MM.1S (cell line): ENCODE measurements at regions not wholly inside any gene's neighbourhood (a gene's known extent, or its start where the extent isn't known, plus 50 kb on each side); places are given as distances from the start of the nearest gene placed in this dataset.

Source experiments
- DNase-seq: peaks from one replicate; pipeline ENCODE4 v3.0.0-alpha.2; 2015
- H2AFZ ChIP-seq: fragments of 300-600 bp; sonication (generic); 2 replicates; pipeline ENCODE4 v1.6.0; 2016; ENCODE audit warnings: antibody characterized with exemption, low read length
- H3F3A ChIP-seq: fragments of 300-600 bp; sonication (generic); 2 replicates; pipeline ENCODE4 v1.6.1; 2016; ENCODE audit warnings: mild to moderate bottlenecking, antibody characterized with exemption, low read length, moderate library complexity, mixed read lengths; ENCODE audit not compliant: insufficient read depth
- H3K27ac ChIP-seq: fragments of 300-600 bp; sonication (generic); 2 replicates; pipeline ENCODE4 v1.5.1; 2016; ENCODE audit warnings: mild to moderate bottlenecking, low read length
- H3K27me3 ChIP-seq: fragments of 300-600 bp; sonication (generic); replicated peaks from 2 replicates; pipeline ENCODE4 v1.6.0; 2016; ENCODE audit warnings: low read length; ENCODE audit not compliant: insufficient read depth
- H3K36me3 ChIP-seq: fragments of 300-600 bp; sonication (generic); replicated peaks from 2 replicates; pipeline ENCODE4 v1.6.1; 2016; ENCODE audit warnings: mild to moderate bottlenecking, low read length, mixed read lengths; ENCODE audit not compliant: insufficient read depth
- H3K4me1 ChIP-seq: fragments of 300-600 bp; sonication (generic); 2 replicates; pipeline ENCODE4 v1.6.1; 2016; ENCODE audit warnings: low read length, mixed read lengths
- H3K4me2 ChIP-seq: fragments of 300-600 bp; sonication (generic); 2 replicates; pipeline ENCODE4 v1.6.0; 2016; ENCODE audit warnings: low read depth, low read length
- H3K4me3 ChIP-seq: fragments of 300-600 bp; sonication (generic); 2 replicates; pipeline ENCODE4 v1.5.1; 2016; ENCODE audit warnings: low read length, mixed read lengths
- H3K79me2 ChIP-seq: fragments of 300-600 bp; sonication (generic); 2 replicates; pipeline ENCODE4 v1.6.1; 2016; ENCODE audit warnings: mixed run types, low read length, mixed read lengths
- H3K9ac ChIP-seq: fragments of 300-600 bp; sonication (generic); 2 replicates; pipeline ENCODE4 v1.6.1; 2016; ENCODE audit warnings: low read length, mixed read lengths
- H3K9me2 ChIP-seq: fragments of 300-600 bp; sonication (generic); replicated peaks from 2 replicates; pipeline ENCODE4 v1.6.1; 2016; ENCODE audit warnings: mild to moderate bottlenecking, low read length, mixed read lengths; ENCODE audit not compliant: insufficient read depth
- H3K9me3 ChIP-seq: fragments of 300-600 bp; sonication (generic); replicated peaks from 2 replicates; pipeline ENCODE4 v1.6.1; 2016; ENCODE audit warnings: mild to moderate bottlenecking, low read length, mixed read lengths; ENCODE audit not compliant: insufficient read depth
- H4K20me1 ChIP-seq: fragments of 300-600 bp; sonication (generic); 2 replicates; pipeline ENCODE4 v1.6.1; 2016; ENCODE audit warnings: mild to moderate bottlenecking, low read length, moderate library complexity, mixed read lengths; ENCODE audit not compliant: insufficient read depth
- CTCF ChIP-seq: fragments of 300-600 bp; sonication (generic); IDR thresholded peaks from 2 replicates; pipeline ENCODE4 v1.5.1; 2016; ENCODE audit warnings: antibody characterized with exemption, low read length, mixed read lengths
- EZH2 ChIP-seq: fragments of 300-600 bp; sonication (generic); optimal IDR thresholded peaks from 2 replicates; pipeline ENCODE3; 2017; ENCODE audit warnings: low read depth, mild to moderate bottlenecking, antibody characterized with exemption, low read length, mixed read lengths
- EZH2phosphoT487 ChIP-seq: fragments of 300-600 bp; sonication (generic); IDR thresholded peaks from 2 replicates; pipeline ENCODE4 v1.6.1; 2018; ENCODE audit warnings: antibody characterized with exemption, low read length

GRCh38 chr2:234850818-234851217 is 101.0 kb upstream of the SH3BP4 start:
- no peaks in the 10 kb centered on the region for H3K36me3 ChIP-seq
- H4K20me1 ChIP-seq: no peaks in the 10 kb centered on the region
- no peak overlapping the region for H3K4me2 ChIP-seq
- H2AFZ ChIP-seq: no peak overlapping the region
- H3K4me1 ChIP-seq: no peaks in the 10 kb centered on the region
- no peak for TF ChIP-seq CTCF
- no peak for TF ChIP-seq EZH2phosphoT487
- no peak for TF ChIP-seq EZH2
- H3K27ac ChIP-seq: no peak overlapping the region
- DNase-seq: no peak
- no peak overlapping the region for H3K4me3 ChIP-seq
- no peaks in the 10 kb centered on the region for H3K79me2 ChIP-seq
- H3K27me3 ChIP-seq: no peaks in the 10 kb centered on the region
- no peaks in the 10 kb centered on the region for H3K9me2 ChIP-seq
- H3K9ac ChIP-seq: no peak overlapping the region
- H3F3A ChIP-seq: no peaks in the 10 kb centered on the region
- no peaks in the 10 kb centered on the region for H3K9me3 ChIP-seq

DNA sequence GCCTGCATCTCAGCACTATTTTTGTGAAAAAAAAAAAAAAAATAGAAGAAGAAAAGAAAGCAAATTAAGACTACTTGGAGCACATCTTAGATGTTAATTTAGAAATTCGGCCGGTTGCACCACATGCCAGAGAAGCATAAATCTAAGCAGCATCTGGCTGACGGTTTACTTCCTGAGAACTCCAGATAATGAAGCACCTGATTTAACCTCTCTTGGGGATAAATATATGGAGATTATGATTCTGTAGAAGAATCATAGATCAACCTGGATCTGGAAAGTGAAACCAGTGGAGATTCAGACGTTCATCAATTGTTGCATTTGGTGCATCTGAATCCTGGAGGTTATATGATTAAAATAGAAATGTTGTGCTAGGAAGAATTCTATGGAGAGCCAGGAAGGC is 102.1 kb upstream of the SH3BP4 start:
- no peaks in the 10 kb centered on the region for H3K9me2 ChIP-seq
- DNase-seq: no peak
- H3K9me3 ChIP-seq: no peaks in the 10 kb centered on the region
- H2AFZ ChIP-seq: no peak overlapping the region
- H3F3A ChIP-seq: no peaks in the 10 kb centered on the region
- no peak overlapping the region for H3K4me2 ChIP-seq
- H3K27ac ChIP-seq: no peak overlapping the region
- no peak overlapping the region for H3K9ac ChIP-seq
- H3K4me1 ChIP-seq: no peaks in the 10 kb centered on the region
- H3K79me2 ChIP-seq: no peaks in the 10 kb centered on the region
- no peaks in the 10 kb centered on the region for H3K27me3 ChIP-seq
- no peak overlapping the region for H3K4me3 ChIP-seq
- TF ChIP-seq EZH2phosphoT487: no peak
- TF ChIP-seq EZH2: no peak
- TF ChIP-seq CTCF: no peak
- H4K20me1 ChIP-seq: no peaks in the 10 kb centered on the region
- no peaks in the 10 kb centered on the region for H3K36me3 ChIP-seq

- no peak overlapping the region for H3K4me2 ChIP-seq
- no peak overlapping the region for H3K27ac ChIP-seq
- H3K9me2 ChIP-seq: no peaks in the 10 kb centered on the region
- no peaks in the 10 kb centered on the region for H3F3A ChIP-seq
- H3K36me3 ChIP-seq: no peaks in the 10 kb centered on the region
- no peaks in the 10 kb centered on the region for H3K27me3 ChIP-seq
- TF ChIP-seq EZH2 (no peak), CTCF (no peak), EZH2phosphoT487 (no peak)
- H3K79me2 ChIP-seq: no peaks in the 10 kb centered on the region
- no peak overlapping the region for H2AFZ ChIP-seq
- no peaks in the 10 kb centered on the region for H3K4me1 ChIP-seq
- no peaks in the 10 kb centered on the region for H3K9me3 ChIP-seq
- H4K20me1 ChIP-seq: no peaks in the 10 kb centered on the region
- H3K4me3 ChIP-seq: no peak overlapping the region
- DNase-seq: no peak
- no peak overlapping the region for H3K9ac ChIP-seq
Observed at GRCh38 chr2:234848578-234848977, 103.2 kb upstream of the SH3BP4 start.

- no peak for DNase-seq
- Histone ChIP-seq H3K9me3 (no peaks in the 10 kb centered on the region), H3K4me2 (no peak overlapping the region), H3K4me3 (no peak overlapping the region), H4K20me1 (no peaks in the 10 kb centered on the region), H3K27ac (no peak overlapping the region), H3K79me2 (no peaks in the 10 kb centered on the region), H3K4me1 (no peaks in the 10 kb centered on the region), H2AFZ (no peak overlapping the region), H3K9me2 (no peaks in the 10 kb centered on the region), H3K27me3 (no peaks in the 10 kb centered on the region), H3K36me3 (no peaks in the 10 kb centered on the region), H3K9ac (no peak overlapping the region), H3F3A (no peaks in the 10 kb centered on the region)
- no peak for TF ChIP-seq CTCF
- no peak for TF ChIP-seq EZH2phosphoT487
- TF ChIP-seq EZH2: no peak
Observed at GRCh38 chr2:234847639-234848038, 104.2 kb upstream of the SH3BP4 start.
